Superior temporal gyrus (tissue), 1 donor: ENCODE measurements at regions not wholly inside any gene's neighbourhood (a gene's known extent, or its start where the extent isn't known, plus 50 kb on each side); places are given as distances from the start of the nearest gene placed in this dataset.

ENCODE experiments used
- DNase-seq: peaks from one replicate; pipeline ENCODE4 v3.0.0-alpha.2; 2016; ENCODE audit errors: extremely low spot score

DNA sequence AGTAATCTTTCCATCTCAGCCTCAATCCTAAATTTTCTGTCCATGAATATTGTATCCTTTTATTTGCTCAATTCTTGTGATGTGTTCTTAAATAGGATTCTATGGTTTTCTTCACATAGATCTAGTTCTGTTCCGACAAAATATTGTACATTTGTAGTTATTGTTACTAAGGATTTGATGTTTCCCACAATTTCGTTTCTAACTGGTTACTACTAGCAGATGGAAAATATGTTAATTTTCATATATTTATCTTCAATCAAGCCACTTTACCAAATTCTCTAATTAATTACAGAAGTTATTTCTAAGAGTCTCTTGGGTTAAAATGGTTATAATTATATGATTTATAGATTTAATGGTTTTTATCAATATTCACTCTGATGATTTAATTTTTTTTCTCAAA, 60.3 kb downstream of the SEC61B start:
- DNase-seq, result no peak

DNA sequence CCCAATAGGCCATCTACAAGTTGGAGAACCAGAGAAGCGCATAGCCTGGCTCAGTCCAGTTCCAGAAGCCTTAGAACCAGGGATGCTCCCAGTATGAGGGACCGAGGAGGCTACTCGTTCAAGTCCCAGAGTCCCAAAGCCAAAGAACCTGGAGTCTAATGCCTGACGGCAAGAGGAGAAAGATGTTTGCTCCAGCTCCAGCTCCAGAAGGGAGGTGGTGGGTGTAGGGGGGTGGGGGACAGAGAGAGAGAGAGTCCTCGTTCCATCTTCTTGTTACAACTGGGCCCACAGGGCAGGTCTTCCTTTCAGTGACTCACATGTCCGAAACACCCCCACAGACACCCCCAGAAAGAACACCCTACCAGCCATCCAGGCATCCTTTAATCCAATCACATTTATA, 63.9 kb downstream of the SEC61B start:
- DNase-seq, result no peak

DNA sequence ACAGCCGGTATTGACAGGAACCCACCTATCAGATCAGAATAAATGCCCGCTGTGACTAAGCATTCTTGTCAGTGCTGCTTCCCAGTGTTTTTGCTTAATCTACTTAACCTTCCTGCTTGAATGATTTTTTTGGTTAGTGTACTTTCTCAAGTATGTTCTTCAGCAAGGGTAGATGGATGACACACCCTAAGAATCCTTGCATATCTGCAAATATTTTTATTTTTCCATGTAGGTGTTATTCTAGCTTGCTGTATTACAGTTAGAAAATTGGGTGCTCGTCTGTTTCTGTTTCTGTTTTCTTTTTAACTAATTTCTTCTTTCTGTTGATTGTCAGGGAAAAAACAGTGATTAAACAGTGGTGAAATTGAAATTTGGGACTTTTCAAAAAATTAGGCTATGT, 64.5 kb downstream of the SEC61B start:
- no peak for DNase-seq

DNA sequence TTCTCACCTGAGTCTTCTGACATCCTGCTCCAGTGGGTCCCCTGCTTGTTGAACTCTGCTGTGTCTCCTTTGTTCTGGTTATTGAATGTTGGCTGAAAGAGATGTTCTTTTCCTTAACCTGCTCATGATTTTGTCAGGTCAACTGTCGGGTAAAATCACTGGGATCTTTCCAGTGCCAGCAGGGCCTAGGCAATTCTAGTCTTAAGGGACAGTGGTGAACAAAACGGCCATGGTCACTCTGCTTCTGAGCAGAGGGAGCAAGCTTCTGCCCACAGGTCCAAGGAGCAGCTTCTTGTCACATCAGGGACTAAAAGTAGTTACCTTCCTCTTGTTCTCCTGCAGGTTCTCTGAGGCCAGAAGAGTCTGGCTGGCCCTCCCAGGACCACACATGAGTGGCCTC, 65.6 kb downstream of the SEC61B start:
- DNase-seq, result no peak

DNA sequence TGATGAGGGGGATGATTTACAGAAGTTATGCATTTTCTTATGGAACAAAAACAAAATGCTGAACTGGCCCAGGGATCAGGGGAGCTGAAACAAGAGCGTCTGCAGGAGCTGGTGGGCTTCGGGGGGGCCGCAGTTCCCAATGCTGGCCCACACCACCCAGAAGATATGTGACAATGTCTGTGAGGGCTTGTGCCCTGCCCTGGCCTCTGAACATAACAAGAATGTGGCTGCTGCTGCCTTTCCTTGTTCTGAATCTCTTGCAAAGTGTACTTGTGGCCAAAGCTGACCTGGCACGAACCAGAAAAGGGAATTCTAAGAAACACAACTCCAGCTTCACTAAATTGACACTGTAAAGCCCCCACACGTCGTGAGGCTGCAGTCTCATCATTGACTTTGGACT, 66.7 kb downstream of the SEC61B start:
- no peak for DNase-seq

DNA sequence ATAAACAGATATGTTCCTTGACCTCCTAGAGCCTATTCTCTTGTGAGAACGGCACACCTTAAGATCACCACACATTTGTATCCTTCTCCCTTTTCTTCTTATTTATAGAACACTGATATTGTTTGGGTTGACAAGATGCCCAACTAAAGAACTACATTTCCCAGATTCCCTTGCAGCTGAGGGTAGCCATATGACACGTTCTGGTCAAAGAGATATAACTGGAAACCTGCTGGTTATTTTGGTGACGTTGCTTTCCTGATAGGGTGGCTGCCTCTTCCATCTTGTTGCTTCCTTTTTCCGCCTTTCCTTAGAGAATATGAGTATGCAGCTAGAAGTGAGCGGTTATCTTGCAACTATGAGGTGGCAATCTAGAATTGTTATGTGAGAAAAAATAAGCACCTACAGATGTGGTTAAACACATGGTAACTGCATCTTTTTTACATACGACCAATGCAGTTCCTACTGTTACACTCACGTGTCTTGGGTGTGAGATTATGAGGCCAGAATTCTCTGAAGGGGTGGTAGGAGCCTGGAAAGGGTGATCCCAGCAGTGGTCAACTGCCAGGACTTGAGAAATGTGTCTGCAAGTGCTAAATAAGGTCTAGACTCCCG, 72.9 kb downstream of the SEC61B start:
- DNase-seq, result no peak

DNA sequence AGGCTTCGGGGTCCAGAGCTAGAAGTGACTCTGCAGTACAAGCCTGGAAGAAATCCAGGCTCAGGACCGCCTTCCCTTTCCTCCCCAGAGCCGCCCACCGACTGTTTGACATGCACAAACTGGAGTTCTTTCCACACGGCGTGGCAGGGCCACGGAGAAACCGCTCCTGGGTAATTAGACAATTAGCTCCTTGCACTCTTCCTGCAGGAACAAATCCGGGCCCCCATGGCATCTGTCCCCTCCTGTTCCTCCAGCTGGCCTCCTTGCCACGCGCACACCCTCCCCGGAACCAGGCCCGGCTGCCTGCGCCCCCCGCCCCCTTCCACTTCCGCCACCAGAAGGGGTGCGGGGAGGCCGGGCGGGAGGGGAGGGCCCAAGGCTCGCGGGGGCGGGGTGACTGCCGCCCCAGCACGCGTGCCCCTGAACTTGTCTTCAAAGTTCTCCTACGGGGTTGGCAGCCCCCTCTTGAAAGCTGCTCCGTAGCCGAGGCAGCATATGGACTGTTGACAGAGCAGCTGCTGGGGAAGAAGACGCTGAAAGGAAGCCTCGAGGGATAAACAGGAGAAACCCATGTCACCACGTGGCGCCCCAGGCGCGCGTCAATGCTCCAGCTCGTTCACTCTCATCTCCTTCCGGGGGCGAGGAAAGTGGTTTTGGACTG, 74.3 kb downstream of the SEC61B start:
- DNase-seq, result no peak

DNA sequence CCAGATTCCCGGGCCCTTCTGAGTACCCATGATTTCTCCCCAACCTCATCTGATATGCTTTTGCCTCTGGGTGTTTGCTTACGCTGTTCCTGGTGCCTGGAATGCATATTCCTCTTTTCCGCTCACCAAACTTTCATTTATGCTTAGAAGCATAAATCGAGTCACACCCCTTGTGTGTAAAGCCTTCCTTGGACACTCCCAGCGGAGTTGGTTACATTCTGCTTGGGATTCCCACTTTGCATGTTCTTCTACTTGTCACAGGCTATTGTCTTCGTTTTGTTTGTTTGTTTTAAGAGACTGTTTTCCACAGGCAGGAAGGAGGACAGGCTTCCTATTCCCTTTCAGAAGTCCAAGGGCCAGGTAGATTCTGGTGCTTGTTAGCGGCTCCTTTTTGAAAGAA, 76.5 kb downstream of the SEC61B start:
- DNase-seq, result no peak

DNA sequence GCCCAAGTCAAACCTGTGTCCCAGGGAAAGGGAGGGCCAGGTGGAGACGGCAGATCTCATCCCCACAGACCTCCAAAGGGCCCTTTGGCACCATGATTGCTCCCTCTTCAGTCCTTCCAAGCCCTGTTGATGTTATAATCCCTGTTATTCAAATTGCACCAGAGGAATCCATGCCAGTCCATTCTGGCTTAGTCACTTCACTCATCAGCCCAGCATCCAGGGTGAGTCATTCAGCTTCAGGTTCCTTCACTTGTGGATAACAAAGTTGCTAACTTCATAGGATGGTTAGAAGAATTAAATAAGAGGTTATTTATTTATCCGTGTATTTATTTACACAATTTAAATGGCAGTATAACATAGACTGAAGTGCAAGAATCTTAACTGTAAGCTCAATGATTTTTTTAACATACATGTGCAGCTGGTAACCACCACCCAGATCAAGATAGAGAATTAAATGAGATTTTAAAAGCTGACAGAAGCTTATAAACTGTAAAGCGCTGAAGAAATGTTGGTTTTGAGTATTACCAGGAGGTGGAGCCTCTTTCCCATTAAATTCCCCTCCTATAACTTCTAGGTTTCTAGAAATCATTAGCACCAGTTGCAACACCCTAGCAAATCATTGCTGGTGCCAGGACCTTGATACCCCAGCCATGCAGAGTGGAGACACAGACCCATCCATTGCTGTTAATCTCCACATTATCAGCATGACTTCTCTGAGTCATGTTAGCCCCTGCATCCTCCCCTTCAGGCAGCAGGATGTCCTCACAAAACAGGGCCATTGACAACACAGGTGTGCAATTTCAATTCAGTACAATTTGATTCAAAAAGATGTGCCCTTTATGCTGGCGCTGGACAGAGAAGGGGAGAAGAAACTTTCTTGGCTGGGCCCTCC, 77.4 kb downstream of the SEC61B start:
- DNase-seq, result peak; percentile 61

DNA sequence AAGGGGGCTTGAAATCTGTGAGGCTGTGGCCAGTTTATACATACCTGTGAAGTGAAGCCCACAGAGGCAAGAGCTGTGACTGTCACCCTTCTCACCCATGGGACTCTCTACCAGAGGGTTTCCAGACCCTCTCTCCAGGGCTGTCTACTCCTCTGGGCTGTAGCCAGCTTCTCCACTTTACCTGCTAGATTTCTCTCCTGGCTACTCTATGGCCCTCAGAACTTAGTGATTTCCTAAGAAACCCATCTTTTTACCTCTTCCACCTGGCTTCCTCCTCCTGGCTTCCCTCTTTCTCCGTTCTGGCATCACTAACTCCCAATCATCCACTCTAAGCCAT, 78.0 kb downstream of the SEC61B start:
- no peak for DNase-seq

DNA sequence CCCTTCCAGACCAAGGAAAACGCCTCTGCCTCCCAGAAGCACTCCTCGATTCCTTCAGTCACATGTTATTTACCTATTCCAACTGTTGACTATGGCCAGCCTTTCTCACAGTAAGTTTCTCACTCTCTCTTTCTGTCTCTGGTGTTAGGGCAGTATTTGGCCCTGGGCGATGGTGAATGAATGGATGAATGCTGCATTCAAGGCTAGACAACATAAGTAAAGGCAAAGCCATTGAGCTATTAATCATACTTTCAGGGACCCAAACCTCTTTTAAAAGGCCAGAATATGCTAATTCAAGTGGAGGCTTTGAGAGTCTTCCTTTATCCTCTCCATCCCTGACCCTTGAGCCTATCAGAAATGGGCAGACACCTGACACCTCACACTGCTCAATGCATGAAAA, 78.5 kb downstream of the SEC61B start:
- no peak for DNase-seq

DNA sequence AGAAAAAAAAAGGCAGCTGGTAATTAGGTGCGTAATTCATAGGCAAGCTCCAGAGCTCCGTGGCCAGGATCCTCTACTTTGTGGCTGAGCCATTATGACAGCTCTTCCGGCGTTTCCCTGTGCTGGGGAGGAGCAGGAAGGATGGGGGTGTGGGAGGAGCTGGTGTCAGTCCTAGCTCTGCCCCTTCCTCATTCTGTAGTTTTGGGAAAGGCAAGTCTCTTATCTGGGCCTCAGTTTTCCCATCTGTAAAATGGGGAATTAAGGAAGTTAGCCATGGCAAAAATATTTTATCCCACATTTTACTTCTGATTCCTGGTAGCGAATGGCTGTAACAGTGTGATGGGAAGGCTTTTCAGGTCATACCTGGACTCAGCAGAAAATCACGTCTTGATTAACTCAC, 81.1 kb downstream of the SEC61B start:
- no peak for DNase-seq

DNA sequence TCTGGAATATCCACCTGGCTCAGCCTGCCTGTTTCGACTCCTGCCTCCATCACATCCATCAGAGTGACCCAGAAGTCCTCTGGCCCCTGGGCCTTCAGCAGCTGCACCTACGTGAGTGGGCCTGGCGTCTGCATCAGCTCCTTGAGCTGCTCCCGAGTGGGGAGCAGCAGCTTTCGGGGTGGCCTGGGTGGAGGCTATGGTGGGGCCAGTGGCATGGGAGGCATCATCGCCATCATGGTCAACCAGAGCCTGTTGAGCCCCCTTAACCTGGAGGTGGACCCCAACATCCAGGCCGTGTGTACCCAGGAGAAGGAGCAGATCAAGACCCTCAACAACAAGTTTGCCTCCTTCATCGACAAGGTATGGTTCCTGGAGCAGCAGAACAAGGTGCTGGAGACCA, 83.0 kb downstream of the SEC61B start:
- DNase-seq, result no peak

DNA sequence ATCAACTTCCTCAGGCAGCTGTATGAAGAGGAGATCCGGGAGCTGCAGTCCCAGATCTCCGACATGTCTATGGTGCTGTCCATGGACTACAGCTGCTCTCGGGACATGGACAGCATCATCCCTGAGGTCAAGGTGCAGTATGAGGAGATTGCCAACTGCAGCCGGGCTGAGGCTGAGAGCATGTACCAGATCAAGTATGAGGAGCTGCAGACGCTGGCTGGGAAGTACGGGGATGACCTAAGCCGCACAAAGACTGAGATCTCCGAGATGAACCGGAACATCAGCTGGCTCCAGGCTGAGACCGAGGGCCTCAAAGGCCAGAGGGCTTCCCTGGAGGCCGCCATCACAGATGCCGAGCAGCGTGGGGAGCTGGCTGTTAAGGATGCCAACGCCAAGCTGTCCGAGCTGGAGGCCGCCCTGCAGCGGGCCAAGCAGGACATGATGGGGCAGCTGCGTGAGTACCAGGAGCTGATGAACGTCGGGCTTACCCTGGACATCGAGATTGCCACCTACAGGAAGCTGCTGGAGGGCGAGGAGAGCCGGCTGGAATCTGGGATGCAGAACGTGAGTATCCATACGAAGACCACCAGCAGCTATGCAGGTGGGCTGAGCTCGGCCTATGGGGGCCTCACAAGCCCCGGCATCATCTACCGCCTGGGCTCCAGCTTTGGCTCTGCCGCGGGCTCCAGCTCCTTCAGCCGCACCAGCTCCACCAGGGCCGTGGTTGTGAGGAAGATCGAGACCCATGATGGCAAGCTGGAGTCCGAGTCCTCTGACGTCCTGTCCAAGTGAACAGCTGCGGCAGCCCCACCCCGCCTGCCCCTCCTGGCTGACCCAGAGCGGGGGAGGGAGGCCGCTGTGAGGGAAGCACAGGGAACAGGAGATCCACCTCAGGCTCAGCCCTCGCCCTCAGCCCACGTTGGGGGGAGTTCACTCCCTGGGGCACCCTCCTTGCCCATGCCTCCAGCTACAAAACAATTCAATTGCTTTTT, 84.0 kb downstream of the SEC61B start:
- no peak for DNase-seq

DNA sequence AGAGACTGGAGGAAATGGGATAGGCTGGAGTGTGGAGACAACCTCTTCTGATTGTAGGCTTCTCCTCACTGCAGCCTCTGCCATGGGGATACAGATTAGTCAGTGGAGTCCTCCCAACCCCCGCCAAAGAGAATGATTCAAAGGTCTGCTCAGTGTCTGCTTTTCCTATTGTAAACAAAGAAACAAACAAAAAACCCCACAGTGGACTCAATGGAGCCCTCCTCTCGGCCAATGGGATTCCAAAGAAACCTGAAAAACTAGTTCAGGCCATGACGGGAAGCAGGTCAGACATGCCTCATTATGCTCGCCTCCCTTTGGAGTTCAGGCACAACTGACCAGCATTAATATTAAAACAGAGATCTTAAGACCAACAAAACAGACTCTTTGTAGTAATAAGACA, 85.8 kb downstream of the SEC61B start:
- no peak for DNase-seq

DNA sequence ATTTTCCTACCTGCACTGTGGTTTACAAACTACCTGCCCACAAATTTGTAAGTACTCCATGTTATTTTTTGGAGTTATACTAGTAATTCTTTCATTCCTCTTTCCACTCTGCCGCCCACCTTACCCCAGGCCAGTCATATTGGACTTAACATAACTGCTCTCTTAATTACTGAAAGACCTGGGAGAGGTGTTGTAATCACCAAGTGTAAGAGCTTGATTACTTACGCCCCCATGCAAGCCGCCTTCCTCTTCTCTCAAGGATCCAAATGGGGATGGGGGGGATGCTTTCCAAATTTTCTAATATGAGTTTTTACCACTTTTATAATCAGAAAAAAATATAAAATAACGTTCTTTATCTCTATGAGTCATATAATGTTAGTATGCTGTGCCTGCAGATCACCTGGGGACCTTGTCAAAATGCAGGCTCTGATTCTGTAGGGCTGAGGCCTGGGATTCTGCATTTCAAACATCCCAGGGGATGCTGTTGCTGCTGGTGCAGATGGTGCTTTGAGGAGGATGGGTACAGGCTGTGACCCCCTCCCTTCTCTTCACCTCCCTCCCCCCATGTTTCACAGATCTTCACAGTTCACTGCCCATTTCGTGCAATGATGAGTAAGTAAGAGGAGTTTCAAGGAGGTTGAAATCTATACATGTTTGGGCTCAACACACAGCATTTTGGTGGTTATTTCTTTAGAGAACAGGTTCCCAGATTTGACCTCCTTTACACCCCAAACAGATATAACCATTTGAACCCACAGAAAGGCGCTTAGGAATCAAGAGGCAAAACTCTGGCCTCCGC, 87.3 kb downstream of the SEC61B start:
- no peak for DNase-seq

DNA sequence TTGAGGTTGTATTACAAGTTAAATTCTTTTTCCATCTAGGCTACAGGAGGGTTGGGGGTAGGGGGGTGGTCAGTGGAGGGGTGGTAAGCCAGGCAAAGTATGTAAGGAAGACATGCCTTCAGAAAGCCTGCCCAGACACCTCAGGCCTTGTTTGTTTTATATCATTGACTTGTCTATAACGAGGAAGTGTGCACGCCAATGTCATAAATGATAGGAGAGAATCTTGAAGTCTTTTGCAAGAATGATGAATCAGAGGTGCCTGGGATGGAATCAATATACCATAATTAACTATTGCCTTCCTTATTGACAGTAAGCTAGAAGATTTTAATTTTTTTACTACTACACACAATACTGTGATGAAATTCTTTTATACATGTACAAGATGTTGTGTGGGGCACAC, 90.7 kb downstream of the SEC61B start:
- no peak for DNase-seq

DNA sequence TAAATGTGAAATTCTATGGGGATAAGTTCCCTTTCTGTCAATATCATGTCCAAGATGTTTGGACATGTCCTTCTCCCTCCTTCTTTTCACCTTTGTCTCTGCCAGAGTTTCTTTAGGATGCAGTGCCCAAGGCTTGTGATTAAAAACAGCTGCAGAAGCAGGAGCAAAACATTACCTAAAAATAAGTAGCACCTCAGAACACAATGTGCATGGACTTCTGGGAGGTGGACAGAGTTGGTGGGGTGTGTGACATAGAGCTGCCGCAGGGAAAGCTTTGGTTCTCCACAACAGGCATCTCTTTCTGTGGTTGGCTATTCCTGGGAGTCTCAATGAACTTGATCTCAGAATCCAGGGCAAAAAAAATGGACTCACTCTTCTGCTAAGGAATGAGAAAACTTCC, 97.0 kb downstream of the SEC61B start:
- no peak for DNase-seq

DNA sequence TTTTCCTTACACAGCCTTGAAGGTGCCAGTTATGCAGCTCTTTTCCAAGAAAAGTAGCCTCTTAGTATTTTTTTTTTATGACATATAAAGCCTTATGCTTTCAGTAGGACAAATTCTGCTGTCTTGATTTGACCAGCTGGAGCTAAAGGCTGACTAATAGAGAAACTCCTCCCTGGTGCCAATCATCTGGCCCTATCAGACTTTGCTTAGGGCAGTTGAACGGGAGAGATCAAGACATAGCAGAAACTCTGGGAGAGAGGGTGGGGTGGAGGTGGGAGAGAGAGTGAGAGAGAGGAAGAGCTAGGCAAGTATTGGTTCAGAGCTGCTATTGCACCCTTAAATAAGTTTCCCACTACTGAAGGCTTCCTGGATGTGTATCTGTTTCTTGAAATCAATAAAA, 100.2 kb downstream of the SEC61B start:
- DNase-seq, result no peak

DNA sequence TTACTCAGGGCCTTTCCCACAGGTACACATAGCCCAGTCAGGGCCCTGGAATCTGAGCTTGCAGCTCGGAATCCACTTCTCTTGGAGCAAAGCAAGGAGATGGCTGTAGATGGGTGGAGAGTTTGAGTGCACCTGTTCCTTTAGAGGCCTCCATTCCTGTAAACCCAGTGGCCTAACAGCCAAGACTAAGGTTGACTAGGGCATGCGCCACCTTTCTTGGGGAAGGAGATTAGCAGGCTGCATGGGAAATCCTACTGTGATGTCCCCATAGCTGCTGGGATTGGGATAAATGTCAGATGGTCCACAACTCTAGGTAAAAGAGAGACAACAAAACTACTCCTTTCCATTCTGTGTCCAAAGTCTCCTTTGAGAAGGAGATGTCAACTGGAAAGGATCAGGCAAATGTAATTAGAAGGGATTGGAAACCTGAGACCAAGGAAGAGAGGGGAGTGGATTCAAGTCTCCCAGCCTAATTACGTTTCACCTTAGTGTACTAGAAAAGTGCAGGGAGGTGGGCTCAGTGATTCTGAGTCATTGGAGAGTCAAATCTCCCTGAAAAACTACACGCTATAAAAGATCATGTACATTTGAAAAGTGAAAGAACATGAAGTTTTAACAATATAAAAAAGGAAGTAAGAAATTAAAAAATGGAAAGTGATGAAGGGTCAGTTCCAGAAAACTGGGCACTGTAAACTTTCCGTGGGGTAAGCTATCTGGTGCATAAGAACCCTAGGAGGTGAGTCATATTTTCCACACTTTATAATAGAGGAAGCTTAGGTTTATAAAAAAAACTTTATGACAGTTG, 104.2 kb downstream of the SEC61B start:
- DNase-seq, result no peak

DNA sequence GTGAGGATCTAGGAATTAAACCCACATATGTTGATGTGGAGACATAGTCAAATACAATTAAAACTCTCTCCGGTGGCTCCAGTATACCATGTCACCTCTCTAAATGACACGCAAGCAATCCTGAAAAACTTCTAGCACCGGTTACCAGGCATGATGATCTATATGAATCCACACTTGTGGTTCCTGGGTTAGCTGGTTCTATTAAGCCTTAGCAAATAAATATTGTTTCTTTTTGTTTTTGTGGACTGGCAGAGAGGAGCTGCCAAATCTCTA, 104.8 kb downstream of the SEC61B start:
- no peak for DNase-seq
